ENCODE measurements at regions not wholly inside any gene's neighbourhood (a gene's known extent, or its start where the extent isn't known, plus 50 kb on each side); places are given as distances from the start of the nearest gene placed in this dataset.

- Histone ChIP-seq H4K20me1 (replicated peaks; ENCODE audit: control insufficient read depth, insufficient read depth, low read length) (no peaks in the 10 kb centered on the region), H3K27ac (ENCODE audit: extremely low read depth, low read depth, low read length) (no peak overlapping the region), H3K4me1 (replicated peaks in 1 of 2; ENCODE audit: control insufficient read depth in 2 of 2, insufficient read depth in 2 of 2, low read length in 2 of 2) (no peaks in the 10 kb centered on the region), H3K4me3 (no peak overlapping the region), H3K9ac (ENCODE audit: insufficient read depth in 1 of 2, low read depth in 2 of 2, low read length in 2 of 2) (no peak overlapping the region), H3K79me2 (ENCODE audit: control insufficient read depth, insufficient read depth, low read length) (no peaks in the 10 kb centered on the region), H2AFZ (ENCODE audit: low read depth, low read length) (no peak overlapping the region), H3K9me1 (ENCODE audit: control insufficient read depth, insufficient read depth, low read length) (no peaks in the 10 kb centered on the region), H3K36me3 (ENCODE audit: control insufficient read depth, insufficient read depth, low read length) (no peaks in the 10 kb centered on the region), H3K27me3 (ENCODE audit: control insufficient read depth in 2 of 2, insufficient read depth in 2 of 2, low read length in 2 of 2) (peaks cover 10 to 34% of the 10 kb centered on the region in 2 experiments; a peak in 4 of 5 replicates), H3K4me2 (ENCODE audit: insufficient read depth, low read length) (no peak overlapping the region), H3K9me3 (replicated peaks; ENCODE audit: control insufficient read depth, insufficient read depth, low read depth, low read length) (no peaks in the 10 kb centered on the region)
- POLR2A ChIA-PET, result no interaction called here
- CTCF ChIA-PET (ENCODE audit: low intra/inter-chr PET ratio), result no interaction called here
- ATAC-seq (no peak), FAIRE-seq (no peak), DNase-seq (ENCODE audit: extremely low read depth in 1 of 4, low spot score in 3 of 4) (no peak)
- in situ Hi-C loops (cut with MboI) (no loop called here), intact Hi-C loops (cut with micrococcal nuclease) (no loop called here)
- no TSS peak for BruUV-seq (replicated peaks)
- 0% methylated on average over 11 of the region's 12 CpGs for WGBS (ENCODE audit: insufficient coverage, low coverage, missing lambda C conversion rate)
- no peak for TF ChIP-seq NCOR1 (IDR thresholded peaks at IDR 0.05)
- no peak for TF ChIP-seq HSF4 (CRISPR knock-in tag; IDR thresholded peaks at IDR 0.05; ENCODE audit: borderline replicate concordance)
- TF ChIP-seq ZNF165 (CRISPR knock-in tag; IDR thresholded peaks at IDR 0.05; ENCODE audit: borderline replicate concordance), result no peak
- TF ChIP-seq LCOR (CRISPR knock-in tag; IDR thresholded peaks at IDR 0.05), result no peak
- no peak for TF ChIP-seq CTCFL (IDR thresholded peaks at IDR 0.05; ENCODE audit: borderline replicate concordance, insufficient read depth, low read depth, low read length, poor library complexity, severe bottlenecking)
- TF ChIP-seq JUND (IDR thresholded peaks at IDR 0.05; ENCODE audit: borderline replicate concordance, low read depth, low read length), result no peak
- no peak for TF ChIP-seq JUND (tag; IDR thresholded peaks at IDR 0.05; ENCODE audit: borderline replicate concordance, low read depth, low read length)
- TF ChIP-seq NCOA4 (IDR thresholded peaks at IDR 0.05; ENCODE audit: partially characterized antibody), result no peak
- TF ChIP-seq NR3C1 (CRISPR knock-in tag; IDR thresholded peaks at IDR 0.05), result no peak
- no peak for TF ChIP-seq KLF1 (tag; IDR thresholded peaks at IDR 0.05)
- TF ChIP-seq NFE2L1 (tag; IDR thresholded peaks at IDR 0.05; ENCODE audit: borderline replicate concordance, low read depth), result no peak
- no peak for TF ChIP-seq HNRNPH1 (optimal IDR thresholded peaks at IDR 0.05; ENCODE audit: low read depth, low read length)
- no peak for TF ChIP-seq JUN (IDR thresholded peaks at IDR 0.05; ENCODE audit: borderline replicate concordance, low read depth, low read length)
- TF ChIP-seq JUN (CRISPR knock-in tag; IDR thresholded peaks at IDR 0.05; ENCODE audit: borderline replicate concordance), result no peak
- TF ChIP-seq PTTG1 (tag; IDR thresholded peaks at IDR 0.05; ENCODE audit: low read depth), result no peak
- TF ChIP-seq ARNT (IDR thresholded peaks at IDR 0.05), result no peak
- TF ChIP-seq SP2 (IDR thresholded peaks at IDR 0.05; ENCODE audit: extremely low read depth, low read depth, low read length, poor library complexity, severe bottlenecking), result no peak
- no peak for TF ChIP-seq TAF9B (IDR thresholded peaks at IDR 0.05; ENCODE audit: partially characterized antibody)
- no peak for TF ChIP-seq BCOR (IDR thresholded peaks at IDR 0.05)
Measured at GRCh38 chr20:59441860-59442810, 141.7 kb downstream of the EDN3 start.

Data from K562 (cell line).